GM21447 (cell line): ENCODE measurements at regions not wholly inside any gene's neighbourhood (a gene's known extent, or its start where the extent isn't known, plus 50 kb on each side); places are given as distances from the start of the nearest gene placed in this dataset.
"Not testable (repeated sequence)": the region's sequence is repeated elsewhere in the genome, so short reads cannot be mapped to it uniquely, and the experiment has no call there.

Experiments used
- ATAC-seq: cut with Tn5 transposase; IDR thresholded peaks from one replicate; pipeline ENCODE4 v1.9.1; 2021; ENCODE audit not compliant: unreplicated experiment

DNA sequence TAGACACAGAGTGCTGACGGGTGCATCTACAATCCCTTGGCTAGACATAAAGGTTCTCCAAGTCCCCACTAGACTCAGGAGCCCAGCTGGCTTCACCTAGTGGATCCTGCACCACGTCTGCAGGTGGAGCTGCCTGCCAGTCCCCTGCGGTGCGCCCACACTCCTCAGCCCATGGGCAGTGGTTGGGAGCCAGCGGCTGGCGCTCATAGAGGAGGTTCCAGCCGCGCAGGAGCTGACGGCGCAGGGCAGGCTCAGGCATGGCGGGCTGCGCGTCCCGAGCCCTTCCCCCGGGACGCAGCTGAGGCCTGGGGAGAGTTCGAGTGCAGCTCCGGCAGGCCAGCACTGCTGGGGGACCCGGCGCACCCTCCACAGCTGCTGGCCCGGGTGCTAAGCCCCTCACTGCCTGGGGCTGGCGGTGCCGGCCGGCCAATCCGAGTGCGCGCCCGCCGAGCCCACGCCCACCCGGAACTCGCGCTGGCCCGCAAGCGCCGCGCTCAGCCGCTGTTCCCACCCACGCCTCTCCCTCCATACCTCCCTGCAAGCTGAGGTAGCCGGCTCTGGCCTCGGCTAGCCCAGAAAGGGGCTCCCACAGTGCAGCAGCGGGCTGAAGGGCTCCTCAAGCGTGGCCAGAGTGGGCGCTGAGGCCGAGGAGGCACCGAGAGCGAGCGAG lies 1364.5 kb upstream of the WWC1 start:
- ATAC-seq: not testable (repeated sequence)

DNA sequence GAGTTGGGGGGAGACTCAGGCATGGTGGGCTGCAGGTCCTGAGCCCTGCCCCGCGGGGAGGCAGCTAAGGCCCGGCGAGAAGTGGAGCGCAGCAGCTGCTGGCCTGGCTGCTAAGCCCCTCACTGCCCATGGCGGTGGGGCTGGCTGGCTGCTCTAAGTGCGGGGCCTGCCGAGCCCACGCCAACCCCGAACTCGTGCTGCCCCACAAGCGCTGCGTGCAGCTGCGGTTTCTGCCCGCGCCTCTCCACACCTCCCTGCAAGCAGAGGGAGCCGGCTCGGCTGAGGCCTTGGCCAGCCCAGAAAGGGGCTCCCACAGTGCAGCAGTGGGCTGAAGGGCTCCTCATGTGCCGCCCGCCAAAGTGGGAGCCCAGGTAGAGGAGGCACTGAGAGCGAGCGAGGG lies 1355.1 kb upstream of the WWC1 start:
- no peak for ATAC-seq

DNA sequence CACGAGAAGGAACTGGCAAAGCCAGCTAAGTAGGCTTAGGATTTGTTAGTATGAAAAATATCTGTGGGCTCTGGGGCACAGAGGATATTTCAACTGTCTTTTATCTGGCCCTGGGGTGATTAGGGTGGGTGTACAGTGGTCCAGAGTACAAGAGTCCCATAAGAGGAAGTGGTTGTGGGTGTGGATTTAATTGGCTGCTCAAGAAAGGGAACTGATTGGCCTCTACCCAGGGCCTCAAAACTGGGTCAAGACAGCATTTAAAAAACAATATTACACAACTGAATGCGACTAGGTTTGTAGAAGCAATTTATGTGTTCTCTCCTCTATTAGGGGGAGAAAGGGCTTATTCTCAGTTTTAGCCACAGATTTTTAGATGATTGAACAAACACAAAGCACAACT lies 1353.4 kb upstream of the WWC1 start:
- no peak for ATAC-seq

DNA sequence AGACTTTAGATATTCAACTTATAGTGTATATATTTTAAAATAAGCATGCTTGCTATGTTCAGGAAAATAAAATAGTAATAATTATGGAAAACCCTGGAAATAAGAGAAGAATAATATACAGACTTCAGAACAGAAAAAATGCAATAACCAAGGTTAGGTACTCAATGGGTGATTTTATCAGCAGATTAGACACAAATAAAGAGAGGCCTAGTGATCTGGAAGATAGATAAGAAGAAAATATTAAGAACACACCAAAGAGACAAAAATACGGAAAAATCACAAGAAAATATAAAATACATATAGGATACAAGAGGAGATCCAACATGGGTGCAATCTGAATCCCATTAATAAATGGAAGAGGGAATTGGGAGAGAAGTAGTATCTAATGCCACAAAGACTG lies 1348.5 kb upstream of the WWC1 start:
- ATAC-seq: no peak

DNA sequence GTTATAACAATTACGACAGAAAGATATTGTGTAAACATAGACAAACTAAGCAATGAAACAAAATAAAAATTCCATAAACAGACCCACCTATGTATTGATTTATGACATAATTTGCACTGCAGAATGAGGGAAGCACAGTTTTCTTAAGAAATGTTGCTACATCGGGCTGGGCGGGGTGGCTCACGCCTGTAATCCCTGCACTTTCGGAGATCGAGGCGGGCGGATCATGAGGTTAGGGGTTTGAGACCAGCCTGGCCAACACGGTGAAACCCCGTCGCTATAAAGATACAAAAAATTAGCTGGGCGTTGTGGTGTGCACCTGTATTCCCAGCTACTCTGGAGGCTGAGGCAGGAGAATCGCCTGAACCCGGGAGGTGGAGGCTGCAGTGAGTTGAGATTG lies 1344.4 kb upstream of the WWC1 start:
- ATAC-seq: no peak

DNA sequence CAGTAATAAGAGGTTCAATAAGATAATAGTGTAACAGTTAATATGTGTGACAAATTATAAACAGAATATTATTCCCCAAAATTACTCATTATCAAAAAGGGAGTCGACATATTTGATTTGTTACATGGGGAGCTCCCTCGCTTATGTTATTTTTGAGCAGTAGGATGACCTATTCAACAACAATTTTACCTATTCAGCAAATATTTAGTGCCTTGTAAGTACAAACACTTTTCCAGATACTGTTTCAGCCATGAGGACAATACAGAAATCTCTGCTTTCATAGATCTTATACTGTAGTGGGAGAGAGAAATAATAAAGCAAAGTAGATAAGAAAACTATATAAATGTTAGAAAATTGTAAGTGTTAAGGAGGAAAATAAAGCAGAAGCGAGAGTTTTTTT lies 1342.8 kb upstream of the WWC1 start:
- ATAC-seq: no peak

DNA sequence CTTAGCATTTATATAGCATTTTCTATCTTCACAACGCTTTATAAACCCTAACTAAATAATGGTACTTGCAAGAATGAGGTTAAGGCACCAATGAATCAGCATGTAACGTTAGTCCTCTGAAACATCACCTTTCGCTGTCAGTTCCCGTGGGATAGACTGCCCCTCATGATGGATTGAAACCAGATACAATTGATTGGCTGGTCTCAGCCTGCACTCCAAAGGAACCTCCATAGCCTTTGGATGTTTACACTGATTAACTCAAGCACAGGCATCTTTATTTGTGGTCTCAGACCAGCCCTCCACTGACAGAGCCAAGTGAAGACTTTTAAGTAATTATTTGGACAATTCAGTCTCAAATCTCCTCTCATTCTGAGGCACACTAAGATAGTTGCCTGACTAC lies 1339.4 kb upstream of the WWC1 start:
- no peak for ATAC-seq

DNA sequence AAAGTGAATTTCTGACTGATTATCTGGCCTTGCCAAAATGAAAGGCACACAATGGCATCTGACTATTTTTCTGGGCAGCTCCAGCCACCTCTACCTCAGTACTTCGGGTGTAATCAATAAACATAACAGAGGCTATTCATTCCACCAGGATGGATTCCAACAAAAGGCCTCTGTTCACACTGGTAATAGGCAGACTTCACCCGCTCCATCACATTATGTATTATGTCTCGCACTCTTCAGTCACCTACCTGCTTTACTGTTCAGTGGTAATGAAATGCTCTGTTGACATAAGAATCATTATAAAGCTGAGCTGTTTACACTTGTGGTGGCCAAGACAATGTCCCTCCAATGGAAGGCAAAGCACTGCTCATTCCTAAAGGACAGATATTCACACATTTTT lies 1333.7 kb upstream of the WWC1 start:
- no peak for ATAC-seq

DNA sequence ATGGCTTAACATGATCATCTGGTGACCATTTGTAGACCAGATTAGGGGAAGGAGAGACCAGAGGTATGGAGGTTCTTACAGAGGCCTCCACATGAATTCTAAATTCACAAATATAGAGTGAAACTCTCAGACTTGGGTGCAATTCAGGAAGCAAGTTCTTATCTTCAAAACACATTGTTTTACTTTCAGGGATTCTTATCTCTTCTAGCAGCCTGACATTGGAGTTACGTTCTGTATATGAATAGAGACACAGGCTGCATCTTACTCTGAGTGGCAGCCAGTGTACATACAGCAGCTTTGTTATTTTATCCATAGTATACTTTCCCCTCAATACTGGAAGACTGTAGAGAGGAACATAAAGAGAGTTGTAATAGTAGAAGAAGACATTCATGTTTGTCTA lies 1331.7 kb upstream of the WWC1 start:
- no peak for ATAC-seq

DNA sequence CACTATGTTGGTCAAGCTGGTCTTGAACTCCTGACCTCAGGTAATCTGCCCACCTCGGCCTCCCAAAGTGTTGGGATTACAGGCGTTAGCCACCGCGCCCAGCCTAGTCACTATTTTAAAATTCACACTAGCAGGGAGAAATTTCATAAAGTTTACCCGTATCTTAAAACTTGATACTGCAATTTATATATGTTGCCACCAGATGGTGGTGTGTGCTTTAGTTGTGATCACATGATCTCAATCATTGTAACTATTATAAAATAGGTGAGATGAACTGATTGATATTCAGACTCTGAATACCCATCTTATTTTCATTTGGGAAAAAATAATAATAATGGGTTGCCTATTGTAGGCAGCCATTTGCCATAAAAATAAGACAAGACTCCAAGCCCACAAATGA lies 1330.4 kb upstream of the WWC1 start:
- no peak for ATAC-seq

DNA sequence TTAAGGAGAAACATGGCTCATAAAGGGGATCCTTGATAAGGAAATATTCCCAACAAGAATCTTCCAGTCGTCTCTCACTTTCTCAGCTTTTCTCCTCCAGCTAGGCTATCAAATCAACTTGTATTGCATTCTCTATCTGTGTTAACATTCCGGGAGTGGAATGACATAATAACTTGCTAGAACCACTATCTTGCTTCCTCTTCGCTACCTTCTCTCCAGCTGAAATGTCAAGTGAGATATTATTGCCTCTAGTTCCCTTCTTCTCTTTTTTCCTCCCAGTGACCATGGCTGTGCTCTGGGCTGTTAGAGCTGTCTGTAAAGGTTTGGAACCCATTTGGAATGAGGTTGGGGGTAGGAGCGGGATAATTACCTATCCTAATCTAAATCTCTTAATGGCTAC lies 1329.5 kb upstream of the WWC1 start:
- no peak for ATAC-seq

DNA sequence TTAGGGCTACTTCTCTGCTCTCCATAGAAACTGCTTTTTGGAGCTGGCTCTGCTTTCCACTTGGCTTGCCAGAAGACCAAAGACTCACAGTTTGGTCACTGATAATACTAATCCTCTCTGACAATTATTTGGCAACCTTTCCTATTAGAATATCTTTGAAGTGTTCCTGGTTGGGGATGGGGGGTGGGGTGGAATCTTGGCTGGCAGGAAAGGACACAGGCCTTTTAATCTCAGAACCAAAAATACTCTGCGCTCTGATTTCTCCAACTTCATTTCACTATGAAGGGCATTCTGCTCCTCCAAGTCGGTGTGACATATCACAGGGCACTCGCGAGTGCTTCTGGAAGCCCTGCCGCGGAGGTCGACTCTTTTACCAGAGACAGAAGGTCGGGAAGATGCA lies 1329.0 kb upstream of the WWC1 start:
- ATAC-seq: no peak

DNA sequence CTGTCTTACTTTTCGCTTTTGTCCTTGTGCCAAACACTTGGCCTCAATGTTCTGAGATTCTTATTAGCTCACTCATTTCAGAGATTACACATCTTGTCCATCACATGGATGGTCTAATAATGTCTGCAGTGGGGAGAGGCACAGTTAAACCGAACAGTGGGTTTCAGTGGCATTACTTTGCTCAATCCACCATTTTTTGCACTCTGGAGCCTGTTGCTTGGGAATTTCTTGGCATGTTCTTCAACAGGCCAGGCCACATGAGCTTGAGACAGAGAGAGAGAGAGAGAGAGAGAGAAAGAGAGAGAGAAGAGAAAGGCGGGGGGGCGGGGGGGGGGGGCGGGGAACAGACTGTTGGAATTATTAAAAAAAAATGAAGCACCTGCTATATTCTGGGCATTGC lies 1327.8 kb upstream of the WWC1 start:
- no peak for ATAC-seq

DNA sequence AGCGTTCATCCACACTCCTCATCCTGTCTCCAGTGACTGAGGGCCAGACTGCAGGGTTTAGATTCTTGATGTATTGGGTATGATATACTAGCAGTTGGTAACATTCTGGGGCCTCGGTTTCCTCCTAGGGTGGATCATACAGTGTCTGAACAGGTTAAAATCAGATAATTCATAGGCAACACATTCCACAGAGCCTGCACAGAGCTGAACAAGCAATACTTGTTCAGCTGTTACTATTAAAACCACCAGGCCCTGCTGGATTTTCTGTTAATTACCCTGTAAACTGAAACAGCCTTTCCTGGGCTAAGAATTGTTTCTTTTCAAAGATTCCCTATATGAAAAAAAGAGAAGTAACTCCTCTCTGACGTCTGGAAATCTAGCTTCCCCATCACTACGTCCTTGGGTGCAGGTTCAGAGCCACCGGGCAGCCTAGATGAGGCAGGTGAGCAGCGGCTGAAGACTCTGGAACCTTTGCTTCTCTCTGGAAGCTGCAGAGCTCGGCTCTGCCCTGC lies 1313.5 kb upstream of the WWC1 start:
- no peak for ATAC-seq

DNA sequence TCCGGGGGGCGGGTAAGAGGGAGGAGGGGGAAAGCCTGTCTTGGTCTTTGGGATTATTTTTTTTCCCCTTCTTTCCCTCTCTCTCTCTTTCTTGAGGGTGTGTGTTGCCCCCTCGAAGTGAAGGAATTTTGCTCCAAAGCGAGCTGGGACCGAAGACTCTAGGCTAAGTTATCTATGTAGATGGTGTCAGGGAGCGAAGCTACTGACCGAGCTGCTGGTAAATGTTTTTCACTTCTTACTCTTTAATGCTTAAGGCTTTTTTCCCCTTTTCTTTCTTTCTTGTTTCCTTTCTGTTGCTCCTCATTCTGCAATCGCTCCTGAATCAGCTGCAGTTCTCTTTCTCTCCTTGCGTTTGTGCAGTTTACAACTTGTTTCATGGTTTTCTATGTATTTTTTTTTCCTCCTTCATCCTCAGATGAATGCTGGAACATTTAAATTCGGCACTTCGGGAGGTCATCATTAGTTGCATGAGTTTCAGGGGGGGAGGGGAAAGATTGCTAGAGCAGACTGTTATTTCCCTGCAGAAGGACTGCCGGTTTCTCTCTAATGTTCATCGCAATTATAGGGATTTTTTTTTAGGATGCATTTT lies 1312.0 kb upstream of the WWC1 start:
- ATAC-seq: no peak

DNA sequence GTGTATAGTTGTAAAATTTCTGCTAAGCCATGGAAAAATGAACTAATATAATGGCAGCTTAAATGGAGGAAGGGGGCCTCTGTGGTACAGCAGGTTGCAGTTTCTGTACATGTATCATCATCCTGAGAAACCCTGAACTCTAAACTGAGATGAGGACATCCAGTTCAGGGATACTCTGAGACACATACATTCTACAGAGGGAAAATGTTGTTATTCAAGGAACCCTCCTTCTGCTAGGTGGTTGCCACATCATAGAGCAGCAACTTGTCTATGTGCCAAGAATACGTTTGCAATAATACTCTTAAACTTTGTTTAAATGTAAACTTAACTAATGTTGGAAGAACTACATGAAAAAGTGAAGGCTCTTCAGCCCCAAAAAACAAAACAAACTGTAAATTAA lies 1310.8 kb upstream of the WWC1 start:
- no peak for ATAC-seq

DNA sequence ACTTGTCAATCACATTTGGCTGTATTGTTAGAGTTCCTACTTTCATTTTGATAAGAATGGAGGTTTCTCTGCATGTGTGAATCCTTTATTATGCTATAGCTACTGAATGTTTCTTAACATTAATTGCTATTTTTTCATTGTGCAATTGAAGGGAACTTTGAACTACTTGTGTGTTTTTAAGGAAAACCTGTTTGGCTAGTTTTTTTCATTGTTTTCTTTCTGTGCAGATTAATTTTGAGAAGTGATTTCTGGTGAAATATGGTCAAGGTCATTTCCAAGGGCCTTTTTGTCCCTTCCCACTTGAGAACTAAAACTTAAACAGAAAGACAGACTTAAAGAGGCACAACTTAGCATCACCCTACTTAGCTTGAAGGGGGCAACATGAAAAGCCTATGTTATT lies 1309.2 kb upstream of the WWC1 start:
- ATAC-seq: no peak

DNA sequence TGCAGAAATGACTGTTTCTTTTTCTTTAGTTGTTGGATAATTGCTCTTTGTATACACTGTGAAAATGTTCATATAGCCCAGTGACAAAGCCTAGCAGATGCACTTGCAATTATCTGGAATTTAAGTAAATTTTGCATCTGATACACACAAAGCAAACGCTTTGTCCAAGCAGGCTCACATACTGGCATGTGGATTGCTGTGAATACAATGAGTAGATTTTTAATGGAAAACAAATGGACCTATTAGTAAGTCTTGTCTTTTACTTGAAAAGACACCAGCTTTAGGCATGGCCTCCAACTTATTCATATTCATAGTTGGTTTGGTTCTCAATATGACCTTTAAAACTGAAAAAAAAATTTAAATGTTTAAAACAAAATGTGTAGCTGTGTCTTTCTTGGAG lies 1299.8 kb upstream of the WWC1 start:
- no peak for ATAC-seq

DNA sequence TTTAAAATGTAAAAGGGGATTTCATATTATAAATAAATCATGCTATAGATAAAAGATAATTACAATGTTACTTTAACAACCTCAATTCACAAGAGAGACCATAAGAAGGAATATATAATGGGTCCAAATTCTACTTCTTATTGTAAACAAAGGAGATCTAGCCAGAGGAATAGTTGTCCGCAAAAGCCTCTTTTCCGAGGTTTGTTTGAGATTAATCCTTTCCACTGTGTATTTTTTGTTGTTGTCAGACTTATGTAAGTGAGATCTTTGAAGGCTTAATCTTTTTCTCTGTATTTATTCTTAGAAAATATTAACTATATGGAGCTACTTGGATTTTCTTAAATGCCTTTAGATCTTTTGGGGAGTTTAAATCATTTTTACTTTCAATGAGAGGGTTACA lies 1299.3 kb upstream of the WWC1 start:
- ATAC-seq: no peak

DNA sequence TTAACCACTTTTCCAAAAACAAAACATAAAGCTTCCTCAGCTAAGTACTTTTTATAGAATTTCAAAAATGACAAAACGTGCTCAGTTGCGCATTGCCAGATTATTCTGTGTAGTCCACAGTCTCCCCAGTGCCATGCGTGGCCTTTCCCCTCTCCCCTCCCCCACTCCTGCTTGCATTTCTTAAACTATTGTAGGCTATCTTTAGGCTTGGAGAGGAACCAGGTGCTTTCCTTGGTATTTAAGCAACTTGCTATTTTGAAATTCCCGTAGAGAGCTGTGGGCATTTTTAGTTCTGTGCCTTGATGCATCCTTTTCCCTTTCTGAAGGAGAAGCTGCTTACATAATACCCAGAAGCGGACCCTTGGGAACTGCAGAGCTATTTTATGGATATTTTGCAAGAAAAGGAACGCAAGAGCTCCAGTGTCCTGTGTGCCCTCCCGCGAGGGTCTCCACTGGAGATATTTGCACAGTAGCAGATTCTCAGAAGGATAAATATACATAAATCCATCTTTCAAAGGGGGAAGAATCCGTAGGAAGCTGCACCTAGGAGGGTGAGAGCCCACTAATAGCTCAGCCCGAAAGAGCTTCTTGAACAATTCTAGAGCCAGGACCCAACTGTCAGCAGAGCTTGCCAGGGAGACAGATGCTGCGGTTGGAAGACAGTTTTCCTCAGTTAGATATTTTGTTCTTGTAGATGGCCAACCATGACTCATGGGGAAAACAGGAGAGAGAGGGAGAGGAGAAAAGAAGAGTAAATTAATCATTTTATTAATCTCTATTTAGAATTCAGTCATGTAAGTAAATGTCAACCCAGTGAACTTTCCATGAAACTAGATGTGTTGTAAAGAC lies 1298.3 kb upstream of the WWC1 start:
- ATAC-seq: no peak

DNA sequence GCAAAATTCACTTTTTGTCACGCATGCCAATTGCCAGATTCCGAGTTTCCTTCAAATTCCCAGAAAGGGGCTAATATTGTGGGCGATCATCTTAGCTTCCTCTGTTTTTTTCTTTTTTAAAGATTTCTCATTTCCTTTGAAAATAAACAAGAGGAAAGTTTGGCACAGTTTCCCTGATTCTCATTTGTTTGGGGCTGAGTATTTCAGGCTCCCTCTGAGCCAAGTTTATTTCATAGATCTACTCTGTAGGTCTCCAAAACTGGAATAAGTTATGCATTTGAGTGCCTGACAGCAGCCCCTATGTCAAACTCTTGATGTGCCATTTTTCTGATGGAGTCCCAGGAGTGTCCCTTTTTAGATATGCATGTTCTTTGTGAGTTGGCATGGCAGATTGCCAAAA lies 1297.2 kb upstream of the WWC1 start:
- no peak for ATAC-seq

DNA sequence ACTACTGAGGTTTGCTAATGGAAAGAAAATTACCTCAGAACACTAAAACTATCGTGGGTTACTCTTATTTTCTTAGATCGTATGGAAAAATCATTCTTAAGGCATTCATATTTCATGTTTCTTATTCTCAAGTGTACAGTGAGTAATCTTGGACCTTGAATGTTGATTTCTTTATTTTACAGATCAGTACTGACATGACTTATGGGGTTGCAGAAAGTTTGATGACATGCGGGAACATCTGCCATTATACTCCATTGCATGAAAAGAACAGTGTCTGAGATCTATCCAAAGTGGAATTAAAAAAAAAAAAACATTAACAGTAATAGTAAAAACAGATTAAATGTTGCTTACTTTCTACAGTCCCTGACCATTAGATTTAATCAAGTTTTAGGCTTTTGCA lies 1290.2 kb upstream of the WWC1 start:
- ATAC-seq: no peak
